CD14-positive monocyte (primary cell): ENCODE measurements at regions not wholly inside any gene's neighbourhood (a gene's known extent, or its start where the extent isn't known, plus 50 kb on each side); places are given as distances from the start of the nearest gene placed in this dataset.

Experiments used
- DNase-seq, 3 donors: peaks; one replicate each; pipeline ENCODE4 v3.0.0-alpha.2; 2011 to 2022
- H2AFZ ChIP-seq: 2 replicates; pipeline ENCODE4 v1.6.0; 2012; ENCODE audit warnings: mild to moderate bottlenecking, low read depth, low read length, inconsistent platforms; ENCODE audit not compliant: insufficient read depth, poor library complexity, severe bottlenecking
- H3K27ac ChIP-seq, 2 donors: 1 replicate in 1 of 2; 2 replicates in 1 of 2; pipeline ENCODE4 v1.5.1; 2012 to 2013; ENCODE audit warnings: low read length in 2 of 2, control low read depth in 1 of 2, inconsistent platforms in 1 of 2, low read depth in 1 of 2, mild to moderate bottlenecking in 1 of 2
- H3K27me3 ChIP-seq, 2 donors: one replicate each; pipeline versions ENCODE4 v1.6.0 to v1.6.1; 2011 to 2013; ENCODE audit warnings: low read length in 2 of 2; ENCODE audit not compliant: control insufficient read depth in 2 of 2, insufficient read depth in 2 of 2
- H3K36me3 ChIP-seq, 2 donors: replicated peaks in 1 of 2; 1 replicate in 1 of 2; 2 replicates in 1 of 2; pipeline versions ENCODE4 v1.5.1 to v1.6.1; 2012 to 2013; ENCODE audit warnings: low read length in 2 of 2, control low read depth in 1 of 2, inconsistent platforms in 1 of 2, mild to moderate bottlenecking in 1 of 2; ENCODE audit not compliant: insufficient read depth in 2 of 2, control insufficient read depth in 1 of 2
- H3K4me1 ChIP-seq, 2 donors: 1 replicate in 1 of 2; 2 replicates in 1 of 2; pipeline versions ENCODE4 v1.5.1 to v1.6.1; 2012 to 2013; ENCODE audit warnings: low read length in 2 of 2, control low read depth in 1 of 2, inconsistent platforms in 1 of 2, mild to moderate bottlenecking in 1 of 2, moderate library complexity in 1 of 2; ENCODE audit not compliant: insufficient read depth in 2 of 2, control insufficient read depth in 1 of 2
- H3K4me2 ChIP-seq: replicated peaks from 2 replicates; pipeline ENCODE3; 2012; ENCODE audit warnings: low read length, moderate library complexity, mild to moderate bottlenecking; ENCODE audit not compliant: poor library complexity, severe bottlenecking; ENCODE audit errors: extremely low read depth
- H3K4me3 ChIP-seq, 3 experiments: fragments of 200-600 bp in 1 of 3; sonication (generic) in 1 of 3; replicated peaks in 1 of 3; 1 replicate in 2 of 3; 2 replicates in 1 of 3; pipeline ENCODE4 v1.5.1; 2011 to 2013; ENCODE audit warnings: low read length in 3 of 3, mild to moderate bottlenecking in 3 of 3, control low read depth in 2 of 3, low read depth in 2 of 3, inconsistent platforms in 1 of 3, moderate library complexity in 1 of 3
- H3K79me2 ChIP-seq: 2 replicates; pipeline ENCODE4 v1.6.0; 2012; ENCODE audit warnings: mild to moderate bottlenecking, control low read depth, inconsistent platforms, low read length, moderate library complexity; ENCODE audit not compliant: insufficient read depth
- H3K9ac ChIP-seq: 2 replicates; pipeline ENCODE4 v1.6.0; 2017; ENCODE audit warnings: low read length, mild to moderate bottlenecking; ENCODE audit not compliant: insufficient read depth, poor library complexity, severe bottlenecking
- H3K9me3 ChIP-seq, 2 donors: replicated peaks in 1 of 2; 1 replicate in 1 of 2; 2 replicates in 1 of 2; pipeline versions ENCODE4 v1.5.1 to v1.6.1; 2012 to 2013; ENCODE audit warnings: low read length in 2 of 2, control low read depth in 1 of 2; ENCODE audit not compliant: control insufficient read depth in 1 of 2, insufficient read depth in 1 of 2
- H4K20me1 ChIP-seq: 2 replicates; pipeline ENCODE4 v1.6.0; 2012; ENCODE audit warnings: mild to moderate bottlenecking, low read length, control low read depth, moderate library complexity; ENCODE audit not compliant: insufficient read depth
- H3K27ac Mint-ChIP-seq, 7 donors: one replicate each; pipeline ENCODE4 v1.8.0; 2020; ENCODE audit warnings: mild to moderate bottlenecking in 7 of 7, mixed read lengths in 7 of 7, moderate library complexity in 6 of 7, inconsistent platforms in 2 of 7
- H3K27me3 Mint-ChIP-seq, 3 donors: one replicate each; pipeline ENCODE4 v1.8.0; 2021 to 2022; ENCODE audit warnings: low read depth in 3 of 3, mild to moderate bottlenecking in 3 of 3, mixed read lengths in 3 of 3, moderate library complexity in 3 of 3, inconsistent platforms in 1 of 3
- H3K36me3 Mint-ChIP-seq, 2 donors: one replicate each; pipeline ENCODE4 v1.8.0; 2020; ENCODE audit warnings: mixed read lengths in 2 of 2, inconsistent platforms in 1 of 2, mild to moderate bottlenecking in 1 of 2
- H3K4me1 Mint-ChIP-seq: one replicate; pipeline ENCODE4 v1.8.0; 2020; ENCODE audit warnings: mild to moderate bottlenecking, mixed read lengths
- H3K4me3 Mint-ChIP-seq, 2 donors: one replicate each; pipeline ENCODE4 v1.8.0; 2020; ENCODE audit warnings: mild to moderate bottlenecking in 2 of 2, mixed read lengths in 2 of 2, moderate library complexity in 1 of 2
- H3K9me3 Mint-ChIP-seq, 7 donors: one replicate each; pipeline ENCODE4 v1.8.0; 2020 to 2022; ENCODE audit warnings: mixed read lengths in 7 of 7, mild to moderate bottlenecking in 6 of 7, moderate library complexity in 6 of 7, inconsistent platforms in 2 of 7
- WGBS: methylation state at CpG from one replicate; pipeline ENCODE4 v1.1.5; 2013; ENCODE audit warnings: missing lambda C conversion rate; ENCODE audit not compliant: insufficient coverage; 5-methylcytosine and 5-hydroxymethylcytosine counted together
- intact Hi-C, 2 donors: fragments of 100-400 bp; cut with micrococcal nuclease; formaldehyde crosslinking; loops; one replicate each; pipeline versions ENCODE4 v1.15.0 to v1.15.1; 2023
- TF ChIP-seq, protein P1 (sequence below): fragments of 200-600 bp; IDR thresholded peaks from one replicate; pipeline ENCODE4 v1.8.0; 2022; ENCODE audit warnings: antibody characterized with exemption, mild to moderate bottlenecking

DNA sequence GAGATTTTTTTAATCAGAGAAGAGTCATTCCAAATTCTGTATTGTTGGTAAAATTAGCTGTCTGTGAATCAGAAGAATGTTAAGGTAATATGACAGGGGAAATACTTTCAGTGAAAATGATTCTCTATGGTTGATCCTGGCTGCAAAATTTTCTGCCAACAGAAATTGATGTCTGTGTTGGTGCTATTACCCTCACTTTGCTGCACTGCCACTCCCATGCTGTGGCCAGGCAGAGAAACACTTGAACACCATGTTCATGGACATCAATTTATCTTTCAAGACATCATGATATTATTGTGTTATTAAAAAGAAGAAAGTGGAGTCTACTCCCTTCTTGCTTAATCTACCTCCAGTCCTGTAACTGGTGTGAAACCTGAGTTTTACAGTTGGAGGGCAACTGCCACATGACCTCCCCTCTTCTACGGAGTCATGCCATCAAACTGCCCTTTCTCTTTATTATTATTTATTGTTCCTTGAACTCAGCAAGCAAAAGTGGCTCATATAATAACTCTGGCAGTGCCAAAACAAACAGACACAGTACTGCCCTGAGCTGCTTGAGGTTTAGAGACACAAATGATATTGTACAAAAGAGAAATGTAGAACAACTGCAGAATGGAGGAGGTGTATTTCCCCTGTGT, 288.0 kb upstream of the JAG1 start:
- no peak overlapping the region for H3K4me2 ChIP-seq
- H3K4me1 ChIP-seq: no peaks in the 10 kb centered on the region
- peaks cover 4% of the 10 kb centered on the region for H3K4me1 Mint-ChIP-seq
- TF ChIP-seq, protein P1, sequence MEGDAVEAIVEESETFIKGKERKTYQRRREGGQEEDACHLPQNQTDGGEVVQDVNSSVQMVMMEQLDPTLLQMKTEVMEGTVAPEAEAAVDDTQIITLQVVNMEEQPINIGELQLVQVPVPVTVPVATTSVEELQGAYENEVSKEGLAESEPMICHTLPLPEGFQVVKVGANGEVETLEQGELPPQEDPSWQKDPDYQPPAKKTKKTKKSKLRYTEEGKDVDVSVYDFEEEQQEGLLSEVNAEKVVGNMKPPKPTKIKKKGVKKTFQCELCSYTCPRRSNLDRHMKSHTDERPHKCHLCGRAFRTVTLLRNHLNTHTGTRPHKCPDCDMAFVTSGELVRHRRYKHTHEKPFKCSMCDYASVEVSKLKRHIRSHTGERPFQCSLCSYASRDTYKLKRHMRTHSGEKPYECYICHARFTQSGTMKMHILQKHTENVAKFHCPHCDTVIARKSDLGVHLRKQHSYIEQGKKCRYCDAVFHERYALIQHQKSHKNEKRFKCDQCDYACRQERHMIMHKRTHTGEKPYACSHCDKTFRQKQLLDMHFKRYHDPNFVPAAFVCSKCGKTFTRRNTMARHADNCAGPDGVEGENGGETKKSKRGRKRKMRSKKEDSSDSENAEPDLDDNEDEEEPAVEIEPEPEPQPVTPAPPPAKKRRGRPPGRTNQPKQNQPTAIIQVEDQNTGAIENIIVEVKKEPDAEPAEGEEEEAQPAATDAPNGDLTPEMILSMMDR: no peak
- H3K27ac Mint-ChIP-seq: no peak overlapping the region
- H3K4me3 ChIP-seq: no peak overlapping the region
- intact Hi-C loops: no loop called here
- DNase-seq: no peak
- H3K9ac ChIP-seq: no peak overlapping the region
- no peaks in the 10 kb centered on the region for H3K79me2 ChIP-seq
- no peaks in the 10 kb centered on the region for H3K36me3 ChIP-seq
- no peaks in the 10 kb centered on the region for H4K20me1 ChIP-seq
- no peaks in the 10 kb centered on the region for H3K36me3 Mint-ChIP-seq
- no peak overlapping the region for H3K4me3 Mint-ChIP-seq
- no peaks in the 10 kb centered on the region for H3K27me3 Mint-ChIP-seq
- no peaks in the 10 kb centered on the region for H3K27me3 ChIP-seq
- H2AFZ ChIP-seq: no peak overlapping the region
- H3K27ac ChIP-seq: no peak overlapping the region
- peaks cover 0 to 7% (median 3%) of the 10 kb centered on the region in 7 donors for H3K9me3 Mint-ChIP-seq
- H3K9me3 ChIP-seq: no peaks in the 10 kb centered on the region
- WGBS: no CpG with 5 or more reads among the region's 1 CpG

DNA sequence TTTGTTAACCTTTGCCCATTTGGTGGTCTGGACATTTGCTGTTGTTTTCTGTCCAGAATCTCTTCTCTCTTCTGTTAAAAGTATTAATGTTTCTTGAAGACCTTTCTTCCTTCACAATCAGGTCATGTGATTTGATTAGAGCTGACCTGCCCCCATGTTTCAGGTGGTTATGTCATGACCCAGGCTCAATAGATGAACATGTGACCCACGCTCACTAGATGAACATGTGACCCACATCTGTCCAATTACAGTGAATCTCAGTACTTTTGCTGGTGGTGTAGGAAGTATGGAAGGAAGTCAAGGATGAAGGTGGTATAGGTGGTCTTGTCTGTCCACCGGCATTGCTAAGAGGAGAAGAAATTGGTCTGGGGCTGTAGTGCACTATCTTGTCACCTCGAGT, 289.1 kb upstream of the JAG1 start:
- no peak overlapping the region for H3K9ac ChIP-seq
- no peak overlapping the region for H2AFZ ChIP-seq
- H3K79me2 ChIP-seq: no peaks in the 10 kb centered on the region
- H3K36me3 ChIP-seq: no peaks in the 10 kb centered on the region
- Mint-ChIP-seq H3K27me3 (no peaks in the 10 kb centered on the region), H3K36me3 (no peaks in the 10 kb centered on the region), H3K4me1 (peaks cover 4% of the 10 kb centered on the region), H3K9me3 (peaks cover 0 to 3% (median 0%) of the 10 kb centered on the region in 7 donors), H3K27ac (no peak overlapping the region), H3K4me3 (no peak overlapping the region)
- TF ChIP-seq, protein P1: no peak
- H3K27me3 ChIP-seq: no peaks in the 10 kb centered on the region
- intact Hi-C loops: no loop called here
- no peak overlapping the region for H3K4me3 ChIP-seq
- H3K4me2 ChIP-seq: no peak overlapping the region
- H3K27ac ChIP-seq: no peak overlapping the region
- DNase-seq: no peak
- no peaks in the 10 kb centered on the region for H4K20me1 ChIP-seq
- H3K4me1 ChIP-seq: no peaks in the 10 kb centered on the region
- 100% methylated on average over 3 of the region's 3 CpGs for WGBS
- H3K9me3 ChIP-seq: no peaks in the 10 kb centered on the region
